ENCODE measurements at regions not wholly inside any gene's neighbourhood (a gene's known extent, or its start where the extent isn't known, plus 50 kb on each side); places are given as distances from the start of the nearest gene placed in this dataset.

GRCh38 chr2:43136876-43137275 lies 89.5 kb downstream of the ZFP36L2 start:
- Histone ChIP-seq H3K27ac (peak overlapping the region; percentile 56 to 69), H3K27me3 (no peaks in the 10 kb centered on the region), H3K9me3 (no peaks in the 10 kb centered on the region), H3K4me3 (no peak overlapping the region), H3K4me1 (no peaks in the 10 kb centered on the region), H3K36me3 (no peaks in the 10 kb centered on the region)
- no peak for DNase-seq
- intact Hi-C loops (cut with DNase I; ENCODE audit: low total_unique reads): no loop called here
- no peak for TF ChIP-seq POLR2A (IDR thresholded peaks at IDR 0.05)
- TF ChIP-seq CTCF (IDR thresholded peaks at IDR 0.05): no peak

- Histone ChIP-seq H3K36me3 (no peaks in the 10 kb centered on the region), H3K4me1 (no peaks in the 10 kb centered on the region), H3K27ac (peak overlapping the region; percentile 17 to 55), H3K4me3 (no peak overlapping the region), H3K27me3 (no peaks in the 10 kb centered on the region), H3K9me3 (no peaks in the 10 kb centered on the region)
- TF ChIP-seq CTCF (IDR thresholded peaks at IDR 0.05) (no peak), POLR2A (IDR thresholded peaks at IDR 0.05) (no peak)
- intact Hi-C loops (cut with DNase I; ENCODE audit: low total_unique reads): no loop called here
- no peak for DNase-seq
These were observed 90.2 kb downstream of the ZFP36L2 start for GRCh38 chr2:43136011-43136799.

- DNase-seq: no peak
- Histone ChIP-seq H3K27me3 (no peaks in the 10 kb centered on the region), H3K27ac (peak overlapping the region; percentile 17 to 55), H3K4me1 (no peaks in the 10 kb centered on the region), H3K36me3 (no peaks in the 10 kb centered on the region), H3K9me3 (no peaks in the 10 kb centered on the region), H3K4me3 (no peak overlapping the region)
- TF ChIP-seq POLR2A (IDR thresholded peaks at IDR 0.05) (no peak), CTCF (IDR thresholded peaks at IDR 0.05) (no peak)
- intact Hi-C loops (cut with DNase I; ENCODE audit: low total_unique reads): no loop called here
These were observed 90.8 kb downstream of the ZFP36L2 start for GRCh38 chr2:43135583-43135982.

GRCh38 chr2:43134571-43134889 lies 91.9 kb downstream of the ZFP36L2 start:
- no peaks in the 10 kb centered on the region for H3K9me3 ChIP-seq
- no peaks in the 10 kb centered on the region for H3K4me1 ChIP-seq
- no peak overlapping the region for H3K27ac ChIP-seq

More at GRCh38 chr2:43134571-43134889, 91.9 kb downstream of the ZFP36L2 start:
- intact Hi-C loops (cut with DNase I; ENCODE audit: low total_unique reads): no loop called here
- TF ChIP-seq CTCF (IDR thresholded peaks at IDR 0.05) (no peak), POLR2A (IDR thresholded peaks at IDR 0.05) (no peak)
- no peak overlapping the region for H3K4me3 ChIP-seq
- no peaks in the 10 kb centered on the region for H3K36me3 ChIP-seq
- H3K27me3 ChIP-seq: no peaks in the 10 kb centered on the region
- no peak for DNase-seq
